Right renal cortex interstitium (tissue), 3 donors: ENCODE measurements at regions not wholly inside any gene's neighbourhood (a gene's known extent, or its start where the extent isn't known, plus 50 kb on each side); places are given as distances from the start of the nearest gene placed in this dataset.

Experiments used
- DNase-seq, 3 donors: peaks; one replicate each; pipeline ENCODE4 v3.0.0-alpha.2; 2013; ENCODE audit warnings: low read depth in 3 of 3, low spot score in 2 of 3

GRCh38 chr2:62447411-62447810 is 58.6 kb downstream of the TMEM17 start:
- DNase-seq, result no peak

DNA sequence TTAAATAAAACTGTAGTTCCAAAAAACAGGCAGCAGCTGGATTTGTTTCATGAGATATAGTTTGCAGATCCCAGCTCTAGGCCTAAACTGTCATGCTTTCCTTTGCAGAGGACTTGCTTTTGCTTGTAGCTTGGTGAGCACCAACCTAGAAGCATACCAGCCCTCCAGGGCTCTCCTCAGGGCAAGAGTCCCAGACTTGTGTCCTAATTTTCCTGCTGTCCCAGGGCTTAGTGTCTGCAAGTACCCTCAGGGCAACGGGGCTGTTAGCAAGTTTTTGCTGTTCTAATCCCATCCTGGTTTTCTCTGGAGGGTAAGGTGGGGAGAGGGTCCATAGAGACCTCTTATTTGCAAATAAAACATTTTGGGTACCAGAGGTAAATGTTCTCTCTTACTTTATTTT is 59.5 kb downstream of the TMEM17 start:
- no peak for DNase-seq

DNA sequence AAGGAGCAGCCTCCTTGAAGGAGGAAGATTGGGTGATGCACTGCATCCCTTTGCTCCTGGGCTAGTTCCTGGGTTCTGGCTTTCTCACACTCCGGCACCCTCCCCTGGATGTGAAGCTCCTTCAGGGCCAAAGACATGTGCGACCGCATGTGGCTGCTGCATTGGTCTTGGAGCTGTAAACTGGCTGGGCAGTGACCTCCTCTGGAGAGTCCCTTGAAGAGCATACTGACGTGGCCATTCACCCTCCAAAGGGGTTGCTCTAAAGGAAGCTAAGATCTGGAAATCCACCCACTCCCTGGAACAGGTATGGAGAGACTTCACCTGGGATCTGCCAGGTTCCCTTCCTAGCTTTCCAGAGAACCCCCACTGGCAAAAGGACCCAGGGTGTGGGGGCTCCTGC is 62.1 kb downstream of the TMEM17 start:
- no peak for DNase-seq

GRCh38 chr2:62443471-62443870 is 62.5 kb downstream of the TMEM17 start:
- DNase-seq, result no peak

- DNase-seq, result no peak
Observed at GRCh38 chr2:62441824-62442223, 64.2 kb downstream of the TMEM17 start.

DNA sequence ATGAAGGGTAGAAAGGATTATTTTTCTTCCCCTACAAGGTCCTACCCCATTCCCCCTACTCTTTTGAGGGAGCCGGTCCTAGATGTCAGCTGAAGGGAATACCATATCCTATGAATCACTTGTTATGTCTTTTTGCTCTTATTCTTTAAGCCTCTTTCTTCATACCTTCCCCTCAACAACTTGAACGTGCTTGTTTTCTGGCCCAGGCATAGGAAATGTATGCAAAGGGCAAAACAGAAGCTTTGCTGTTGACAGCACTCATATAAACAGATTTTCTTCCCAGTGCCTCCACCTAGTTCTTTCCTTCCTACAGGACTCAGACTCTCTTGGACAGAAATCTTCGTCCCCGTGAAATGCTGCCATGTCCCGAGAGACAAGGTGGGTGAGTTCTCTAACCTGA is 64.6 kb downstream of the TMEM17 start:
- no peak for DNase-seq

GRCh38 chr2:62440281-62440946 is 65.6 kb downstream of the TMEM17 start:
- no peak for DNase-seq

GRCh38 chr2:62439425-62439824 is 66.6 kb downstream of the TMEM17 start:
- no peak for DNase-seq

DNA sequence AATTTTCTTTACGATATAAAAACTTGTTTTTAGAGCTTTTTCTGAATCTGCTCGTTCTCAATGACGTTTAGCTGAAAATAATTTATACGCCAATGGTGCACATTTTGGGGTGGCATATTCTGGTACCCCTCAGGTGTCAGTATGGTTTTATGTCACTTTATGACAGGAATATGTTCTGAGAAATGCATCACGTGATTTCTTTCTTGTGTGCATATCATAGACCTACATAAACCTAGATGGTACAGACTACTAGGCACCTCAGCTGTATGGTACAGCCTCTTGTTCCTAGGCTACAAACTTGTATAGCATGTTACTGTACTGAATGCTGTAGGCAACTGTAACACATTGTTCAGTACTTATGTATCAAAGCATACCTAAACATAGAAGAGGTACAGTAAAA is 68.2 kb downstream of the TMEM17 start:
- DNase-seq, result no peak

- no peak for DNase-seq
Observed at GRCh38 chr2:62435720-62436119, 70.3 kb downstream of the TMEM17 start.

DNA sequence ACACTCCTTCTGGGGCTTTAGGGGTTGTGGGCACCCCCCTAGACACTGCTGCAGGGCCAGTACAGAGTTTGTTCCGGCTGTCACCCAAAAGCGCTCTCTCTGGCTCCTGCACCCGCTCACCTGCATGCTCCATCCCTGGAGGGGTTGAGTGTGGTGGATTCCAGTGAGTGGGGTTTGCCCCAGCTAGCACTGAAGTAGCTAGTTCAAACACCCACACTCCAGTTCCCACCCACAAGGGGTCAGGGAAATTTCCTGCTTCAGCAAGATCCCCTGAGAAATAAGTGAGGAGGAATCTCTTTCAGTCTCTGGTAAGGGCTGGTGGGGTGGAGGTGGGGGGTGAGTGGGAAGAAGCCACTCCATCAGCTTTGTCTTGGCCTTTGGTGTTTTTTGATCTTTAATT is 73.6 kb downstream of the TMEM17 start:
- DNase-seq, result no peak

DNA sequence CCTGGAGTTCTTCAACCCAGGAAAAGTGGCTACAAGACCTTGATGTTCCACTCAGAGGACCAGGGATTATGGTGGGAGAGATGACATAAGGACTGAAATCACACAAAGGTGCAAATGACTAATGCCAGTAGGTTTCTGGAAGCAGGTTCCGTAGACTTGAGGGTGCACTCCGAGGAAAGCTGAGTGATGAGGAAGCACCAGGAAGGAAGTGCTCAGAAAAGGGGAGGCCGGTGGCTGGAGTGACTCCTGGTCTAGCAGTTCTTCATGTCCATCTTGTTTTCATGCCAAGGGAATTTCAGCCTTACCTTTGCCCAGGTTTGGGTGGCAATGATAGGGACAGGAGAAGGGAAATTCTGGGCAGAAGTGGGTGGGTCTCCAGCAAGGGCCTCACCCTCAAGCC is 74.5 kb downstream of the TMEM17 start:
- DNase-seq, result no peak

GRCh38 chr2:62430146-62430545 is 75.8 kb downstream of the TMEM17 start:
- DNase-seq, result no peak

DNA sequence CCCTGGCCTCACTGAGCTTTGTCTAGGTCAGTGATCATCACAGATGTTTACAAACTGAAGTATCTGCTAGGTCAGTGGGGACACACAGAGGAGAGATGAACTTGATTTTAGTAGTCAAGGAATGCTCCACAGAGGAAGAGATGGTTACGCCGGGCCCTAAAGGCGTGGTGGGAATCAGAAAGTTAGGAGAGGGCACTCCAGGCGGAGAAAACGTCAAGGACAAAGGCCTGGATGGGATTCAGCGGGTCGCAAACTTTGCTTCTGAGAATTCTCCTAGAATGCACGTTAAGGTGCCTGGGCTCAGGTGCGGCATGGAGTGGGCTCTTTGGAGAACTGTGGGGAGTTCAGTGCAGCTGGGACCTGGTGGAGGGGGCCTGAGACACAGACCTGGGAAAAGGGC is 78.8 kb downstream of the TMEM17 start:
- no peak for DNase-seq

- no peak for DNase-seq
Observed at GRCh38 chr2:62426154-62426912, 79.7 kb downstream of the TMEM17 start.

DNA sequence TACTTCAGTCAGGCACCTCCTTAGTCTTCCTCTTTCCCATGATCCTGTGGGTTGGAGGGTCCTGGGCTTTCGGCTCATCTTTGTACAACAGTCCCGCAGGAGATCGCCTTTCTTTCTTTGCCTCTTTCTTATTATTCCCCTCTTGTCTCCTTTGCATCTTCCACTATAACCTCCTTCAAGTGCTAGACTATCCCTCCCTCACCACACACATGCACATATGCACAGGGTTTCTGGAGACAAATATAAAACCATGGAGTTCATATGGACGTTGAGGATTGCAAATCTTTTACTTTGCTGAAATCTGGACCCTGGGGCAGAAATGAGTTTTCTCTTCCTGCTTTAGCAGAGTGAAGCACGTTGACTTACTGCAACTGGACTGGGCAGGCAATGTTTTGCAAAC is 80.3 kb downstream of the TMEM17 start:
- DNase-seq, result no peak

DNA sequence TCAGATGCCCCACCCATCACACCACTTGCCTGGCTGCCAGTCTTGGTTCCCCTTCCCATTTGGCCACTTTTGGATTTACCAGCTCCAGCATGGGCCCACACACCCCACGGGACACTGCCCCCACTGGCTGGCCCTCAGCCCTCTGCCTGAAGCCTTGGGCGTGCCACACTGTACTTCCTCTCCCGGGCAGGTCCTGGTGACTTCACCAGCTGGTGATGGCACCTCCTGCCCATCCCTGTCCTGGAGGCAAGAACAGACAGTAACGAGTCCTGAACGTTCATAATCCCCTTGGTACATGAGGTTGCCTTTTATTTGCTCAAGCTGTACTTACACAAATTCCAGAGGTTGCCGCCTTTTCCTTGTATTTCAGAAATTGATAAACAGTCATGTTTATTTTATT is 81.1 kb downstream of the TMEM17 start:
- no peak for DNase-seq

DNA sequence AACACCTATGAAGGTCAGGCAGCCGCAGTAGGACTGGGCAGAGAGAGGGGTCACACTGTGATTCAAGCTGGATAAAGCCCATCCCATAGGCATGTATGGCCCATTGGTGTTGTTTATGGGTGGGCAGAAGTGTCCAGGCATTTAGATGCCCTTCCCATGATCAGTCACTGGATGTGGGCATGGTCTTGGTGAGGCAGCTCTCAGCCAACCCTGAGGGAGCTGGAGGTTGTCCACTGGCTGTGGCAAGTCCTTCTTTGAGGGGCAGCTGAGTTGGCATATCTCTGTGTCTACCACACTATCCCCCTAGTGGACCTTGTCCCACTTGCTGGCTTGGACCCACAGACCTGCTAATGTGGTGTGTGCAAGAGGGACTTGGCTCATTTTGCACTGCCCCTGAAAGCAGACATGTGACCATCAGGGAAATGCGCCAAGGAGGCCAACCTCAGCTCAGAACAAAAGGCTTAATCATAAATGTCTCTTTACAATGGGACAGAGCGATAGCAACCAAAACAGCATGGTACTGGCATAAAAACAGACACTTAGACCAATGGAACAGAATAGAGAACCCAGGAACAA is 82.0 kb downstream of the TMEM17 start:
- DNase-seq, result no peak

DNA sequence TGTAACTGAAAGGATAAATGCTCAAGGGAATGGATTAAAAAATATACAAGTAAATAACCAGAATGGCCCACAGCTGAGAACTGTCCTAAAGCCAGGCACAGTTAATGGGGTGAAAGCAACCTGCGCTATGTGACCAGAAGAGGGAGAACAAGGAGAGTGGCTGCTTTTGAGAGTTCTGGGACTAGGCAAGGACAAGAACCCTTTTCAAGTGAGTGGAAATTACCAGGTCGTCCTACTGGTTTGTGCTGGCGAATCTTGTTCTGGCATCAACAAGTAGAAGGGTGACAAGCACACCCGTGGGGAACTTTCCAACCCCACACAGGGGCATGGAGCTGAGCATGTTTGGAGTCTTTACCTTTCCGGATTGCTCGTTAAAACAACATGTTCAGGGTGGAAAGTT is 82.8 kb downstream of the TMEM17 start:
- DNase-seq, result no peak

DNA sequence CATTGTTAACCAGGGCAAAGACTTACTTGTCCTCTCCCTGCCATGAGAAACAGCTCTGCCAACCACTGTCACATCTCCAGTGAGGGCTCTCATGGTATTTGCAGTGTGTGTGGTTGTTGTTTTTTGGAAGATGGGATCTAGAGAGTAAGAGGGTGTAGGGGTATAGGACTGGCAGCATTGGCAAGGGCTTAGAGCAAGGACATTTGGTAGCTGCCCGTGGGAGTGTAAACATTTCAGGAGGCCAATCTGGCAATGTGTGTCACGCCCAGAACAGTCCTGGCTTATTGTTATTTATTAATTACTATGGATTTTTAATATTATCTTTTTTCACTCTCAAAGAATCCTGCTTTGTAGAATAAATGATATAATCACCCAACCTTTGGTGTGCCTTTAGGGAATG is 90.5 kb downstream of the TMEM17 start:
- DNase-seq, result no peak

GRCh38 chr2:62415019-62415431 is 91.0 kb downstream of the TMEM17 start:
- no peak for DNase-seq

- DNase-seq, result no peak
Observed at GRCh38 chr2:62413116-62413663, 92.8 kb downstream of the TMEM17 start.
